ENCODE measurements at regions not wholly inside any gene's neighbourhood (a gene's known extent, or its start where the extent isn't known, plus 50 kb on each side); places are given as distances from the start of the nearest gene placed in this dataset.

DNA sequence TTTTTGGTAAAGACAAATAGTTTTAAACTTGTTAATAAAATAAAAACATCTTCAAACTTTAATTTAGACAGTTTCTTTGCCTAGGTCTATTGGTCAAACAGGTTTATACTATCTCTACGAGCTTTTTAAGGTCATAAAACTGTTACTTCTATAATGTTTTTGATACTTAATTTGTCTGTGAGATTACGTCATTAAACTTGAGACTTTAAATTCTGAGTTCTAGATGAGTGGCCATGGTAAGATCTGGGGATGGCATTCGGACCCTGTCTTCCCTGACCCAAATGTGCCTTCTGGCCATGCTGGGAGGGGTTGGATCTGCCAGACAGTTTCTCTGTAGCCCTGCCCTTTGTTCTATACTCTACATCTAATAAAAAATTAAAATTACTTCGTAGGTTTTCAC lies 497.8 kb downstream of the TMEM135 start:
- TF ChIP-seq, protein P1, sequence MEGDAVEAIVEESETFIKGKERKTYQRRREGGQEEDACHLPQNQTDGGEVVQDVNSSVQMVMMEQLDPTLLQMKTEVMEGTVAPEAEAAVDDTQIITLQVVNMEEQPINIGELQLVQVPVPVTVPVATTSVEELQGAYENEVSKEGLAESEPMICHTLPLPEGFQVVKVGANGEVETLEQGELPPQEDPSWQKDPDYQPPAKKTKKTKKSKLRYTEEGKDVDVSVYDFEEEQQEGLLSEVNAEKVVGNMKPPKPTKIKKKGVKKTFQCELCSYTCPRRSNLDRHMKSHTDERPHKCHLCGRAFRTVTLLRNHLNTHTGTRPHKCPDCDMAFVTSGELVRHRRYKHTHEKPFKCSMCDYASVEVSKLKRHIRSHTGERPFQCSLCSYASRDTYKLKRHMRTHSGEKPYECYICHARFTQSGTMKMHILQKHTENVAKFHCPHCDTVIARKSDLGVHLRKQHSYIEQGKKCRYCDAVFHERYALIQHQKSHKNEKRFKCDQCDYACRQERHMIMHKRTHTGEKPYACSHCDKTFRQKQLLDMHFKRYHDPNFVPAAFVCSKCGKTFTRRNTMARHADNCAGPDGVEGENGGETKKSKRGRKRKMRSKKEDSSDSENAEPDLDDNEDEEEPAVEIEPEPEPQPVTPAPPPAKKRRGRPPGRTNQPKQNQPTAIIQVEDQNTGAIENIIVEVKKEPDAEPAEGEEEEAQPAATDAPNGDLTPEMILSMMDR (IDR thresholded peaks at IDR 0.05), result no peak
- no peak for TF ChIP-seq EP300 (IDR thresholded peaks at IDR 0.05)

Measured in tibial nerve (tissue), 4 donors.